Coronary artery (tissue), 2 donors: ENCODE measurements at regions not wholly inside any gene's neighbourhood (a gene's known extent, or its start where the extent isn't known, plus 50 kb on each side); places are given as distances from the start of the nearest gene placed in this dataset.

Experiments
- DNase-seq: peaks from one replicate; pipeline ENCODE4 v3.0.0-alpha.2; 2017; ENCODE audit warnings: low spot score
- H3K27ac ChIP-seq, 2 donors: fragments of 200-600 bp; sonication (generic); one replicate each; pipeline ENCODE4 v1.5.1; 2016 to 2019
- H3K4me3 ChIP-seq: fragments of 200-600 bp; sonication (generic); 2 replicates; pipeline ENCODE4 v1.5.1; 2016; ENCODE audit warnings: mild to moderate bottlenecking, moderate library complexity
- TF ChIP-seq, protein P1 (sequence below): fragments of 200-600 bp; sonication (generic); IDR thresholded peaks from one replicate; pipeline ENCODE4 v1.5.1; 2019; ENCODE audit warnings: antibody characterized with exemption

DNA sequence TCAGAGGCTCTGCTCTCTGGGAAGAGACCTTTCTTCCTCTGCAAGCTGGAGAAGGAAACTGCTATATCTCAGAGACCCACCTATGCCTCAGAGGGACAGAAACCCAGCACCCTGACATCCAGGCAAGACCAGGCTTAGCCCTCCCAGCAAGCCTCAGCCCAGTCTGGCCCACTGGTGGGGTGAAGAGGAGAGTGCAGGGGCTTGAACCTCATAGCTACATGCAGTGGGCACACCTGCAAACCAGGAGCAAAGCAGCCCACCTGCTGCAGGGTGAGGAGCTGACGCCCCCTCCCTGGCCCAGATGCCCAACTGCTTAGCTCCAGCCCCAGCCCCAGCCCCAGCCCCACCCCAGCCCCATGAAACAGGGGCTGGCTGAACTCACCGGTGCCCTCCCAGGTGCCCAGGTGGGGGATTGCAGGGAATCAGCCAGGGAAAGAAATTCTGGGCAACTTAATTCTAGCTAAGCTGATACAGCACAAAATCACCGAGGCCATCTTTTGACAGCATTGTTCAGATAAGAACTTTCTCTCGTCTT, 246.8 kb downstream of the BUD13 start:
- Histone ChIP-seq H3K4me3 (no peak overlapping the region), H3K27ac (no peak overlapping the region)
- DNase-seq, result peak; percentile 66
- TF ChIP-seq, protein P1, sequence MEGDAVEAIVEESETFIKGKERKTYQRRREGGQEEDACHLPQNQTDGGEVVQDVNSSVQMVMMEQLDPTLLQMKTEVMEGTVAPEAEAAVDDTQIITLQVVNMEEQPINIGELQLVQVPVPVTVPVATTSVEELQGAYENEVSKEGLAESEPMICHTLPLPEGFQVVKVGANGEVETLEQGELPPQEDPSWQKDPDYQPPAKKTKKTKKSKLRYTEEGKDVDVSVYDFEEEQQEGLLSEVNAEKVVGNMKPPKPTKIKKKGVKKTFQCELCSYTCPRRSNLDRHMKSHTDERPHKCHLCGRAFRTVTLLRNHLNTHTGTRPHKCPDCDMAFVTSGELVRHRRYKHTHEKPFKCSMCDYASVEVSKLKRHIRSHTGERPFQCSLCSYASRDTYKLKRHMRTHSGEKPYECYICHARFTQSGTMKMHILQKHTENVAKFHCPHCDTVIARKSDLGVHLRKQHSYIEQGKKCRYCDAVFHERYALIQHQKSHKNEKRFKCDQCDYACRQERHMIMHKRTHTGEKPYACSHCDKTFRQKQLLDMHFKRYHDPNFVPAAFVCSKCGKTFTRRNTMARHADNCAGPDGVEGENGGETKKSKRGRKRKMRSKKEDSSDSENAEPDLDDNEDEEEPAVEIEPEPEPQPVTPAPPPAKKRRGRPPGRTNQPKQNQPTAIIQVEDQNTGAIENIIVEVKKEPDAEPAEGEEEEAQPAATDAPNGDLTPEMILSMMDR, result no peak

DNA sequence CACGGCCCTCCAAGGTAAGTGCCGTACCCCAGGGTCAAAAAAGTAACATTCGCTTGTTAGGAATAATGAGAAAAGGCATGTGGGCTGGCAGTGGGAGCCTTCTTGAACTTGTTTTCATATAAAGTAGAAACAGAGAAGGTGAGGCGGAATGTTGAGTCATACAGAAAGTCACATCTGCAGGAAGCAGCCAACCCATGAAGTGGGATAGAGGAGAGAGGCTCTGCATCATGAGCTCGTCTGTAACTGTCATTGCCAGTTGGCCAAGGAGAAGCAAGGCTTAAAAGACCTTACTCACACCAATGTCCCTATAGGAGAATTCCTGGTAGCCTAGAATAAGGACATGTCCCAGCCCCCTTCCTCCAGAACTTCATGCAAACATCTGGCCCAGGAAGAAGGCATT, 253.3 kb downstream of the BUD13 start:
- no peak overlapping the region for H3K4me3 ChIP-seq
- H3K27ac ChIP-seq, result no peak overlapping the region
- DNase-seq, result no peak
- TF ChIP-seq, protein P1, result no peak

DNA sequence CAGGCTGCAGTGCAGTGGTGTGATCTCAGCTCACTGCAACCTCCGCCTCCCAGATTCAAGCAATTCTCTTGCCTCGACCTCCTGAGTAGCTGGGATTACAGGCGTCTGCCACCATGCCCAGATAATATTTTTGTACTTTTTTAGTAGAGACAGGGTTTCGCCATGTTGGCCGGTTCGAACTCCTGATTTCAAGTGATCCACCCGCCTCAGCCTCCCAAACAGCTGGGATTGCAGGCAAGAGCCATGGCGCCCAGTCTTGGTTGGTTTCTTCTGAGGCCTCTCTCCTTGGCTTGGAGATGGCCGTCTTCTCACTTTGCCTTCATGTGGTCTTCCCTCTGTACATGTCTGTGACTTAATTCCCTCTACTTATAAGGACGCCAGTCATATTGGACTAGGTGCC, 254.6 kb downstream of the BUD13 start:
- Histone ChIP-seq H3K4me3 (no peak overlapping the region), H3K27ac (no peak overlapping the region)
- TF ChIP-seq, protein P1, result no peak
- no peak for DNase-seq

DNA sequence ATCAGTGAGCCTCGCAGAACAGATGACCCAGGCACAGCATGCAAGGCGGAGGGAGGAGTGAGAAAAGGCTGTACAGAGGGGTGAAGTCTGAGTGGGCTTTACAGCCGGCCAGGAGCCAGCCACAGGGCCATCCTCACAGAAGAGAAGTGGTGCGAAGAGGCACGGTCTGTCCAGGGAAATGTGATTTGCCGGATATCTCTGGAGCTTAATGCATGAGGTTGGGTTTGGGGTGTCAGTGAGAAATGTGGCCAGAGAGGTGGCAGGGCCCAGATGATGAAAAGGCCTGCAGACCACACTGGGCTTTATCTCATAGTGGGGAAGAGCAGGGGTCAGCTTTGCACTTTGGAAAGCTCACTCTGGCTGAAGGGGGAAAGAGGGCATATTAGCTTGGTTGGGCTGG, 255.2 kb downstream of the BUD13 start:
- DNase-seq, result peak; percentile 52
- H3K27ac ChIP-seq, result no peak overlapping the region
- no peak overlapping the region for H3K4me3 ChIP-seq
- TF ChIP-seq, protein P1, result no peak

DNA sequence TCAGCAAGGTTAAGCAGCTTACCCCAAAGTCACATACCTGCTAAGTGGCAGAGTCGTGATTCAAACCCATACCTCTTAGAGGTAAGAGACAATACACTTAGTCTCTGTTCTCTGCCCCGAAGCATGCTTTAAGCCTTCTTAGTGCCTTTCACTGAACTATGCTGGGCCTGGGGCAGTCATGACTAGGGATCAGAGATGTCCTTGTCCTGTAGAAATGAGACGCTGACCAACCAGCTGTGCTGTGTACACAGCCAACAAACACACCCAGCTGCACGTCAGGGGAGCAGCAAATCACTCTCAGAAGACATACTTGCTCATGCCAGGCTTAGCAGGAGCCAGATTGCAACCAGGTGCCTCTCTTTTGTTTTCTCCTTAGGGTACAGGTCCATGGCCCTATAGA, 255.7 kb downstream of the BUD13 start:
- Histone ChIP-seq H3K27ac (no peak overlapping the region), H3K4me3 (no peak overlapping the region)
- peak; percentile 41 for DNase-seq
- TF ChIP-seq, protein P1, result no peak

DNA sequence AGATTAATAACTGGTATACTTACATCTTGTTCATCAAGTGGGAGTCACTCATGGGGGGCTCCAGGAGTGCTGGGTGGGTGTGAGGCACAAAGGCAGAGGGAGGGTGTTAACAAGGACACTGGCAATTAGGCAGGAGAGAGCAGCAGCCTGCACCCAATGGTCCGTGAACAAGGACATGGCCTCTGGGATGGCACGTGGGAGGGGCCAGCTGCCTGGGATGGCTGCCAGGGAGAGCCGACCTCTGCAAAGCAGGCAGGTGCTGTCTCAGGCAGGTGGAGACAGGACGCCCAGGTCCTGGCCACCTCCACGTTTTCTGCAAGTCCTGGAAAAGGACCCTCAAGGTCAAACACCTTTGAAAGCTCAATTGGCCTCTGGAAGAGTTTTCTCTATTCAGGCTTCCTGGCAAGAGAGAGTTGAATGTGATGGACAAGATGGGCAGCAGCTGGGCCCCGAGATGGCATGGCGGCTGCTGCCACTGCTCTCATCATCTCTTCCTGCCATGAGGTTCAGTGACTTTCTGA, 257.1 kb downstream of the BUD13 start:
- H3K27ac ChIP-seq, result no peak overlapping the region
- peak; percentile 26 for DNase-seq
- TF ChIP-seq, protein P1, result no peak
- H3K4me3 ChIP-seq, result no peak overlapping the region

DNA sequence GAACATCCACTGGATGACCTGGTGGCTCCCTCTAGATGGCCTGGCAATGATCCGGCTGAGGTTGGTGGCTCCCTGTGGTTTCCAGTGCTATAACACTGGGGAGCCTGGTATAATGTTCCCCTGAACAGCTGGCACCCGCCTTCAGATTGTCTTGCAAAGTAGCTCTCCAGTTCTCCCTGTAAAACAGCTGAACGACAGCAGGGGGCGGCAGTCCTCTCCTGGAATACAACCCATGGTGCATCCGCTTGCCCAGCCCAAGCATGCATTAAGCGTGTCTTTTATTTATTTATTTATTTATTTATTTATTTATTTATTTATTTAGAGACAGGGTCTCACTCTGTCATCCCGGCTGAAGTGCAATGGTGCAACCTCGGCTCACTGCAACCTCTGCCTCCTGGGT, 258.9 kb downstream of the BUD13 start:
- DNase-seq, result no peak
- TF ChIP-seq, protein P1, result no peak

More for the DNA sequence above, 258.9 kb downstream of the BUD13 start:
- no peak overlapping the region for H3K4me3 ChIP-seq
- no peak overlapping the region for H3K27ac ChIP-seq
